Tibial nerve (tissue), 4 donors: ENCODE measurements at regions not wholly inside any gene's neighbourhood (a gene's known extent, or its start where the extent isn't known, plus 50 kb on each side); places are given as distances from the start of the nearest gene placed in this dataset.

ENCODE experiments used
- DNase-seq, 2 donors: peaks; one replicate each; pipeline ENCODE4 v3.0.0-alpha.2; 2019; ENCODE audit warnings: low spot score in 2 of 2
- H3K27ac ChIP-seq, 4 donors: fragments of 200-600 bp; sonication (generic) in 3 of 4; one replicate each; pipeline ENCODE4 v1.5.1; 2017 to 2019; ENCODE audit warnings: mild to moderate bottlenecking in 1 of 4
- H3K27me3 ChIP-seq, 2 donors: fragments of 200-600 bp; sonication (generic) in 1 of 2; one replicate each; pipeline versions ENCODE4 v1.5.1 to v1.6.0; 2017 to 2019
- H3K36me3 ChIP-seq, 3 donors: fragments of 200-600 bp; sonication (generic); one replicate each; pipeline ENCODE4 v1.5.1; 2018 to 2019
- H3K4me1 ChIP-seq, 4 donors: fragments of 200-600 bp; sonication (generic) in 3 of 4; one replicate each; pipeline ENCODE4 v1.5.1; 2017 to 2019
- H3K4me3 ChIP-seq, 4 donors: fragments of 200-600 bp; sonication (generic) in 3 of 4; one replicate each; pipeline ENCODE4 v1.5.1; 2017 to 2019; ENCODE audit warnings: mild to moderate bottlenecking in 1 of 4, moderate library complexity in 1 of 4
- H3K9me3 ChIP-seq, 4 donors: fragments of 200-600 bp; sonication (generic) in 3 of 4; one replicate each; pipeline ENCODE4 v1.5.1; 2017 to 2019
- EP300 ChIP-seq, 2 donors: sonication (generic); formaldehyde crosslinking; IDR thresholded peaks; one replicate each; pipeline ENCODE4 v1.6.1; 2017; ENCODE audit warnings: antibody characterized with exemption in 2 of 2, mild to moderate bottlenecking in 1 of 2
- POLR2A ChIP-seq, 2 donors: fragments of 450-650 bp; IDR thresholded peaks; one replicate each; pipeline ENCODE4 v1.6.1; 2017; ENCODE audit warnings: antibody characterized with exemption in 2 of 2, mild to moderate bottlenecking in 2 of 2, moderate library complexity in 2 of 2
- WGBS, 2 donors: methylation state at CpG; one replicate each; pipeline ENCODE4 v1.1.5; 2018; 5-methylcytosine and 5-hydroxymethylcytosine counted together
- TF ChIP-seq, protein P1 (sequence below), 5 experiments: fragments of 200-600 bp in 3 of 5; fragments of 450-650 bp in 2 of 5; sonication (generic) in 3 of 5; IDR thresholded peaks; one replicate each; pipeline ENCODE4 v1.5.1; 2016 to 2019; ENCODE audit warnings: antibody characterized with exemption in 5 of 5, mild to moderate bottlenecking in 3 of 5, moderate library complexity in 2 of 5

DNA sequence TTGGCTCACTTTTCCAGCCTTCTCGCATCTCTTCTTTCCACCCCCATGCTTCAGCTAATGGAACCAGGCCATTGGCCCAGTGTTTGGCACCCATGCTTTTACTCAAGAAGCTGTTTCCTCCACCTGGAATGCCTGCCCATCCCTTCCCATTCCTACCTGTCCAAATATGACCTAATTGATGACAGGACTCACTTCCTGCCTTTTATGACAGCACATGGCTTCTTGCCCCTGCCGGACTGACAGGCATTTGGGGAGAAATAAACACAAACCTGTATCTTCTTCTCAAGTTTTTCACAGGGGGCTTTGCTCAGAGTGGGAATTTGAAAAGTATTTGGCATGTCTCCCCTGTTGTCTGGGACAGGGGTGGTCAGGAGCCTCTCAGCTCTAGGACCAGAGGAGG lies 120.1 kb downstream of the ABHD5 start:
- DNase-seq, result no peak
- H3K4me3 ChIP-seq, result no peak overlapping the region
- H3K27me3 ChIP-seq, result no peaks in the 10 kb centered on the region
- H3K36me3 ChIP-seq, result no peaks in the 10 kb centered on the region
- H3K27ac ChIP-seq, result no peak overlapping the region
- no peaks in the 10 kb centered on the region for H3K4me1 ChIP-seq
- no peak for TF ChIP-seq EP300 (IDR thresholded peaks at IDR 0.05)
- TF ChIP-seq POLR2A (IDR thresholded peaks at IDR 0.05), result no peak
- TF ChIP-seq, protein P1, sequence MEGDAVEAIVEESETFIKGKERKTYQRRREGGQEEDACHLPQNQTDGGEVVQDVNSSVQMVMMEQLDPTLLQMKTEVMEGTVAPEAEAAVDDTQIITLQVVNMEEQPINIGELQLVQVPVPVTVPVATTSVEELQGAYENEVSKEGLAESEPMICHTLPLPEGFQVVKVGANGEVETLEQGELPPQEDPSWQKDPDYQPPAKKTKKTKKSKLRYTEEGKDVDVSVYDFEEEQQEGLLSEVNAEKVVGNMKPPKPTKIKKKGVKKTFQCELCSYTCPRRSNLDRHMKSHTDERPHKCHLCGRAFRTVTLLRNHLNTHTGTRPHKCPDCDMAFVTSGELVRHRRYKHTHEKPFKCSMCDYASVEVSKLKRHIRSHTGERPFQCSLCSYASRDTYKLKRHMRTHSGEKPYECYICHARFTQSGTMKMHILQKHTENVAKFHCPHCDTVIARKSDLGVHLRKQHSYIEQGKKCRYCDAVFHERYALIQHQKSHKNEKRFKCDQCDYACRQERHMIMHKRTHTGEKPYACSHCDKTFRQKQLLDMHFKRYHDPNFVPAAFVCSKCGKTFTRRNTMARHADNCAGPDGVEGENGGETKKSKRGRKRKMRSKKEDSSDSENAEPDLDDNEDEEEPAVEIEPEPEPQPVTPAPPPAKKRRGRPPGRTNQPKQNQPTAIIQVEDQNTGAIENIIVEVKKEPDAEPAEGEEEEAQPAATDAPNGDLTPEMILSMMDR (IDR thresholded peaks at IDR 0.05), result no peak
- 71 to 84% methylated on average over 2 of the region's 2 CpGs for WGBS, 2 donors
- H3K9me3 ChIP-seq, result no peaks in the 10 kb centered on the region

DNA sequence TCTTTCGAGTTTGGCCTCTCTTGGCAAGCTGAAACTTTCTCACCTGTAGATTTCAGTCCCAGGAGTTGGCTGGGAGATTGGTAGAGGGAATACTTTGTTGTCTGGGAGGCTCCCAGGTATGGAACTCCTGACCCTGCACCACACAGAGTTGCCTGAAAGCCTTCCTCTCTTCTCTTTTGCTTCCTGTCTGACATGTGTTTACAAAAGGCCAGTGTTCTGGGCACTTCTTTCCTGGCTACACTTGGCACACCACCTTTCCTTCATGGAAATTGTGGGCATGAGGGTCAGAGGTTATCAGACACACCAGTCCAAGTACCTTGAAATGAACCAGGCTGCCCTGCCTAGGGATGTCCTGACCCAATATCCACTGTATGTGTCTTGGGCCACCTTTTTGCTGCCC lies 123.7 kb downstream of the ABHD5 start:
- no peaks in the 10 kb centered on the region for H3K4me1 ChIP-seq
- H3K27me3 ChIP-seq, result no peaks in the 10 kb centered on the region
- TF ChIP-seq POLR2A (IDR thresholded peaks at IDR 0.05) (no peak), EP300 (IDR thresholded peaks at IDR 0.05) (no peak)
- TF ChIP-seq, protein P1 (IDR thresholded peaks at IDR 0.05), result no peak
- H3K27ac ChIP-seq, result no peak overlapping the region
- H3K36me3 ChIP-seq, result no peaks in the 10 kb centered on the region
- 29 to 63% methylated on average over 1 of the region's 1 CpG for WGBS, 2 donors
- DNase-seq, result no peak
- no peaks in the 10 kb centered on the region for H3K9me3 ChIP-seq
- H3K4me3 ChIP-seq, result no peak overlapping the region

DNA sequence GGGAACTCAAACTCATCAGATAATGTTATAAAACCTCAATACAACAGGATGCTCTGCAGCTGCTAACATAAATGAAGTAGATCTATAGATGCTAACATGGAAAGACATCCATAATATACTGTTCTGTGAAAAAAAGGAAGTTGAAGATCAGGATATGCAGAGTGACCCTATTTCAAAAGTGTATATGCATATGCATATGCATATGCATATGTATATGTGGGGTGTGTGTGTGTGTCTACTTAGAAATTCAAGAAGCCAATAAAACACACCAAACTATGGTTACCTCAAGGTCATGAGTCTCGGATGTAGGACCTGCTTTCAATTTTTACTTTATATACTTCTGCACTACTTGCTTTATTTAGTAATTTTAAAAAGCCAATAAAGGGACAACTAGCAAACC lies 125.6 kb downstream of the ABHD5 start:
- no peaks in the 10 kb centered on the region for H3K4me1 ChIP-seq
- H3K27me3 ChIP-seq, result no peaks in the 10 kb centered on the region
- no peaks in the 10 kb centered on the region for H3K9me3 ChIP-seq
- no peak for DNase-seq
- no peak overlapping the region for H3K4me3 ChIP-seq
- H3K27ac ChIP-seq, result no peak overlapping the region
- no peak for TF ChIP-seq POLR2A (IDR thresholded peaks at IDR 0.05)
- TF ChIP-seq EP300 (IDR thresholded peaks at IDR 0.05), result no peak
- TF ChIP-seq, protein P1 (IDR thresholded peaks at IDR 0.05), result no peak
- H3K36me3 ChIP-seq, result no peaks in the 10 kb centered on the region
- WGBS, 2 donors, result 68 to 91% methylated on average over 1 of the region's 1 CpG

DNA sequence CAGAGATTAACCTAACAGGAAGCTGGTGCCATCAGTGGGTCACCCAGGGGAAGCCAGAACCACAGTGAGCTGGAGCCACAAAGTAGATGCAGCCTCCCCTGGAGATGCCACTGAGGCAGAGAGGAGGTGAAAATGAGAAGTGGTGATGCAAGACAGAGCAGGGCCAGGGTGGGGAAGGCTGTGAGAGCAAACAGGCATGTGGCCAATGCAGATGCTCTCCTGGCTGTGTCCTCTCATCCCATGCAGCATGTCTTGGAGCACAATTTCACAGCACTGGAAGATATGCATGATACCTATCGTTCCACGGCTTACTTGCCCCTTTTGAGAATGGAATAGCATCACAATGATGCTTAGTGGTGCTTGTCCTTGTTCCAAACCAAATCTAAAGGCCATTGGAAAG lies 126.3 kb downstream of the ABHD5 start:
- Histone ChIP-seq H3K4me3 (no peak overlapping the region), H3K27me3 (no peaks in the 10 kb centered on the region), H3K9me3 (no peaks in the 10 kb centered on the region), H3K27ac (no peak overlapping the region), H3K4me1 (no peaks in the 10 kb centered on the region), H3K36me3 (no peaks in the 10 kb centered on the region)
- TF ChIP-seq POLR2A (IDR thresholded peaks at IDR 0.05) (no peak), EP300 (IDR thresholded peaks at IDR 0.05) (no peak)
- TF ChIP-seq, protein P1 (IDR thresholded peaks at IDR 0.05), result no peak
- 85% methylated on average over 2 of the region's 2 CpGs for WGBS, 2 donors
- no peak for DNase-seq

DNA sequence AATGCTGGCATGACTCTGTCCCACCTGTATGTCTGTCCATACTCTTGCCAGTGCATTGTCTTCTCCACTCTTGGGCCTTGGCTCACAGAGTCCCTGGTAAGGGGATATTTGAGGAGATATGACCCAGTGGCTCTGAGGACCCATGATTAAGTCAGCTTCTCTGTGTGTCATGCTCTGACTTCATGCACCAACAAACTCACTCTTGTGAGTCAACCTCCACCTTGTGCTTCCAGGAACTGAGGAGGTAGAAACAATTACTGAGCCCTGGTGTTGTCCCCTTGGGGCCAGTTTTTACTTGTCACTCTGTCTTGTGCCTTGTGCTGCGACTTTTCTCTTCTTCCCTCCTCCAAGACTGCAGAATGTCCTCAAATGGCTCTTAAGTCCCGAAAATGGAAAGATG lies 127.1 kb downstream of the ABHD5 start:
- Histone ChIP-seq H3K27ac (no peak overlapping the region), H3K9me3 (no peaks in the 10 kb centered on the region), H3K36me3 (no peaks in the 10 kb centered on the region), H3K27me3 (no peaks in the 10 kb centered on the region), H3K4me3 (no peak overlapping the region), H3K4me1 (no peaks in the 10 kb centered on the region)
- no peak for TF ChIP-seq POLR2A (IDR thresholded peaks at IDR 0.05)
- no peak for DNase-seq
- 79 to 95% methylated on average over 2 of the region's 2 CpGs for WGBS, 2 donors

DNA sequence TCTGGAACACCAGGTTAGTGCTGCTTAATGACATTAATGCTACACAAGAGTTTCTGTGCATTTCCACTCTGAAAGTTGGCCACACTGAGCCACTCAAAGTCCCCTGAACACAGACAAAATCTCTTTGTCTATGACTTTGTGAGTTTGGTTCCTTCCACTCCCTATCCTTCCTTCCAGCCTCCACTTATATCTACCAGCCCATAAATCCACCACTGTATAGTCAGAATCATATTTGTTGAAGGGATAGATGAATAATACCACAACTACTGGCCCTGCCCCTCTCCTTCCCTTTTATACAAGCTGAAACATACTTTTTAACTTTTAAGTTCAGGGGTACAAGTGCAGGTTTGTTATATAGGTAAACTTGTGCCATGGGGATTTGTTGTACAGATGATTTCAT lies 127.5 kb downstream of the ABHD5 start:
- H3K9me3 ChIP-seq, result no peaks in the 10 kb centered on the region
- no peak overlapping the region for H3K27ac ChIP-seq
- no peaks in the 10 kb centered on the region for H3K36me3 ChIP-seq
- no peak for DNase-seq
- no peaks in the 10 kb centered on the region for H3K4me1 ChIP-seq
- no peaks in the 10 kb centered on the region for H3K27me3 ChIP-seq
- H3K4me3 ChIP-seq, result no peak overlapping the region
- TF ChIP-seq POLR2A (IDR thresholded peaks at IDR 0.05), result no peak
- TF ChIP-seq EP300 (IDR thresholded peaks at IDR 0.05), result no peak
- TF ChIP-seq, protein P1 (IDR thresholded peaks at IDR 0.05), result no peak
